Panc1 (cell line): ENCODE measurements at regions not wholly inside any gene's neighbourhood (a gene's known extent, or its start where the extent isn't known, plus 50 kb on each side); places are given as distances from the start of the nearest gene placed in this dataset.
"Not testable (repeated sequence)": the region's sequence is repeated elsewhere in the genome, so short reads cannot be mapped to it uniquely, and the experiment has no call there.

Experiments
- ATAC-seq: fragments of 200-7000 bp; cut with Tn5 transposase; 2 replicates; pipeline ENCODE4 v1.9.1; 2020; ENCODE audit warnings: mild to moderate bottlenecking, moderate library complexity
- BruUV-seq: library from RNA; stranded (reverse); fragments of 400-500 nt; replicated peaks from 2 replicates; lab custom pipeline; 2021; lab: Mats Ljungman, UMichigan
- CTCF ChIA-PET: fragments of 300-600 bp; sonication (Branson Sonifier 250); formaldehyde crosslinking; loops from one replicate; lab custom pipeline; 2022; ENCODE audit warnings: antibody characterized with exemption; lab: Charles Lee
- POLR2A ChIA-PET: fragments of 300-600 bp; sonication (Branson Sonifier 250); formaldehyde crosslinking; loops from one replicate; lab custom pipeline; 2022; ENCODE audit warnings: antibody characterized with exemption; lab: Charles Lee
- DNase-seq: peaks from one replicate; pipeline ENCODE4 v3.0.0-alpha.2; 2010; ENCODE audit warnings: low read depth, low spot score
- H3K27ac ChIP-seq: 2 replicates; pipeline ENCODE4 v1.5.1; 2011; ENCODE audit warnings: mild to moderate bottlenecking, low read length, inconsistent platforms
- H3K27me3 ChIP-seq: fragments of 200-500 bp; sonication (Bioruptor generic); 2 replicates; pipeline ENCODE4 v1.6.0; 2014; ENCODE audit warnings: low read length, inconsistent platforms; ENCODE audit not compliant: control insufficient read depth, insufficient read depth
- H3K36me3 ChIP-seq: fragments of 200-500 bp; sonication (Bioruptor generic); 2 replicates; pipeline ENCODE4 v1.5.1; 2014; ENCODE audit warnings: inconsistent platforms, mild to moderate bottlenecking, low read length, moderate library complexity; ENCODE audit not compliant: control insufficient read depth, insufficient read depth
- H3K4me1 ChIP-seq: 2 replicates; pipeline ENCODE4 v1.5.1; 2011; ENCODE audit warnings: inconsistent platforms, mild to moderate bottlenecking, low read length, moderate library complexity; ENCODE audit not compliant: control insufficient read depth, insufficient read depth
- H3K4me3 ChIP-seq, 2 experiments: 2 replicates each; pipeline ENCODE4 v1.5.1; 2011 to 2012; ENCODE audit warnings: low read depth in 2 of 2, low read length in 2 of 2, mild to moderate bottlenecking in 2 of 2, inconsistent platforms in 1 of 2, moderate library complexity in 1 of 2
- H3K9me3 ChIP-seq: fragments of 200-500 bp; sonication (Bioruptor generic); 2 replicates; pipeline ENCODE4 v1.5.1; 2014; ENCODE audit warnings: low read depth, mild to moderate bottlenecking, inconsistent platforms, low read length, moderate library complexity; ENCODE audit not compliant: control insufficient read depth, insufficient read depth
- CTCF ChIP-seq: fragments of 450-650 bp; IDR thresholded peaks from 2 replicates; pipeline ENCODE4 v1.5.1; 2017; ENCODE audit warnings: mild to moderate bottlenecking
- POLR2AphosphoS5 ChIP-seq: IDR thresholded peaks from 2 replicates; pipeline ENCODE4 v1.6.1; 2012; ENCODE audit warnings: mild to moderate bottlenecking, low read depth, low read length, moderate library complexity
- REST ChIP-seq, 2 experiments: IDR thresholded peaks; 2 replicates each; pipeline ENCODE4 v1.6.1; 2011 to 2012; ENCODE audit warnings: low read depth in 2 of 2, control low read depth in 1 of 2, low read length in 1 of 2, mild to moderate bottlenecking in 1 of 2, moderate library complexity in 1 of 2; ENCODE audit not compliant: insufficient read depth in 1 of 2
- SIN3A ChIP-seq: IDR thresholded peaks from 2 replicates; pipeline ENCODE4 v1.6.1; 2012; ENCODE audit warnings: low read depth, mild to moderate bottlenecking, low read length, moderate library complexity, borderline replicate concordance; ENCODE audit not compliant: insufficient read depth
- TCF7L2 ChIP-seq: IDR thresholded peaks from 2 replicates; pipeline ENCODE4 v1.6.1; 2011; ENCODE audit warnings: mild to moderate bottlenecking, low read depth, low read length, inconsistent platforms
- in situ Hi-C: cut with HindIII; loops from 2 replicates; pipeline ENCODE4 v1.10.0; 2016; ENCODE audit warnings: low sequenced_read_pairs, low pct_unique_long_range_greater_than_20kb
- intact Hi-C: fragments of 100-400 bp; cut with micrococcal nuclease; formaldehyde crosslinking; loops from one replicate; pipeline ENCODE4 v1.10.0; 2022; ENCODE audit not compliant: unreplicated experiment

GRCh38 chr2:39881494-39881893, 102.4 kb upstream of the THUMPD2 start:
- ATAC-seq, result peak; percentile 79
- peak; percentile 57 for DNase-seq
- Histone ChIP-seq H3K27ac (no peak overlapping the region), H3K27me3 (no peaks in the 10 kb centered on the region), H3K36me3 (no peaks in the 10 kb centered on the region), H3K4me3 (no peak overlapping the region), H3K9me3 (no peaks in the 10 kb centered on the region; the same call in 1 of the 2 replicates), H3K4me1 (no peaks in the 10 kb centered on the region)
- intact Hi-C loops (no loop called here), in situ Hi-C loops (no loop called here)
- POLR2A ChIA-PET, result no interaction called here
- TF ChIP-seq SIN3A (no peak), CTCF (no peak), TCF7L2 (no peak), REST (IDR thresholded peaks at IDR 0.05; ENCODE audit: insufficient read depth in 1 of 2, low read depth in 2 of 2, low read length in 1 of 2) (no peak), POLR2AphosphoS5 (no peak)
- CTCF ChIA-PET, result no interaction called here
- BruUV-seq, result no TSS peak

- H3K4me3 ChIP-seq, H3K36me3 ChIP-seq, H3K4me1 ChIP-seq, in situ Hi-C loops, H3K9me3 ChIP-seq, intact Hi-C loops, ATAC-seq, H3K27ac ChIP-seq, CTCF ChIA-PET, POLR2A ChIA-PET, DNase-seq, H3K27me3 ChIP-seq, BruUV-seq: not testable (repeated sequence)
Observed at GRCh38 chr2:39879001-39879400, 99.9 kb upstream of the THUMPD2 start.

- in situ Hi-C loops (no loop called here), intact Hi-C loops (no loop called here)
- H3K27me3 ChIP-seq, result no peaks in the 10 kb centered on the region
- H3K36me3 ChIP-seq, result no peaks in the 10 kb centered on the region
- TF ChIP-seq REST (IDR thresholded peaks at IDR 0.05; ENCODE audit: insufficient read depth in 1 of 2, low read depth in 2 of 2, low read length in 1 of 2) (no peak), CTCF (no peak), TCF7L2 (no peak), SIN3A (no peak), POLR2AphosphoS5 (no peak)
- DNase-seq (no peak), ATAC-seq (no peak)
- POLR2A ChIA-PET, result no interaction called here
- H3K9me3 ChIP-seq, result peaks cover 4% of the 10 kb centered on the region; the same call in 1 of the 2 replicates
- BruUV-seq, result no TSS peak
- no peak overlapping the region for H3K4me3 ChIP-seq
- H3K4me1 ChIP-seq, result no peaks in the 10 kb centered on the region; the same call in 1 of the 2 replicates
- no peak overlapping the region for H3K27ac ChIP-seq
- CTCF ChIA-PET, result no interaction called here
Observed at GRCh38 chr2:39875914-39876267, 96.8 kb upstream of the THUMPD2 start.
